ENCODE measurements at regions not wholly inside any gene's neighbourhood (a gene's known extent, or its start where the extent isn't known, plus 50 kb on each side); places are given as distances from the start of the nearest gene placed in this dataset.

DNA sequence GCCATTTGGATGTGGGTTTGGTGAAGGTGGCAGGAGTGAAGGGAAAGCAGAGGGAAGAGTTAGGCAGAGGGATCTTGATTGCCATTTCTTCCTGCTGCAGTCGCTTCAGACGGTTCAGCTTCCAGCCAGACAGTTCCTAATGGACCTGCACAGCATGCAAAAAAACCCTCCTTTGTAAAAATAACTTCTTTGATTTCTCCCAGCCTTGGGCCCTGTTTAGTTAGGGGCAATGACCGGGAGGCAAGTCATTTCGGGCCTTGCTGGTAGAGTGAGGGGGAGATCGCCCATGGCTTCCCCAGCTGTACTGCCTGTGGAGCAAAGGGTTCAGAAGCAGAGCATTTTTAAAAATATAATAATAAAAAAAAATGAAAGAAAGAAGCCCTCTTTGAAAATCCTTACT, 67.2 kb upstream of the TLE1 start:
- POLR2A ChIA-PET: no interaction called here
- DNase-seq: no peak
- ATAC-seq: no peak
- CTCF ChIA-PET: no interaction called here
- Mint-ChIP-seq H3K27me3 (peaks cover 2% of the 10 kb centered on the region), H3K4me3 (no peak overlapping the region), H3K27ac (no peak overlapping the region), H3K4me1 (ENCODE audit: low read depth) (no peaks in the 10 kb centered on the region), H3K9me3 (no peaks in the 10 kb centered on the region), H3K36me3 (ENCODE audit: low read depth) (no peaks in the 10 kb centered on the region)
- intact Hi-C loops (cut with micrococcal nuclease): no loop called here
- TF ChIP-seq, protein P1, sequence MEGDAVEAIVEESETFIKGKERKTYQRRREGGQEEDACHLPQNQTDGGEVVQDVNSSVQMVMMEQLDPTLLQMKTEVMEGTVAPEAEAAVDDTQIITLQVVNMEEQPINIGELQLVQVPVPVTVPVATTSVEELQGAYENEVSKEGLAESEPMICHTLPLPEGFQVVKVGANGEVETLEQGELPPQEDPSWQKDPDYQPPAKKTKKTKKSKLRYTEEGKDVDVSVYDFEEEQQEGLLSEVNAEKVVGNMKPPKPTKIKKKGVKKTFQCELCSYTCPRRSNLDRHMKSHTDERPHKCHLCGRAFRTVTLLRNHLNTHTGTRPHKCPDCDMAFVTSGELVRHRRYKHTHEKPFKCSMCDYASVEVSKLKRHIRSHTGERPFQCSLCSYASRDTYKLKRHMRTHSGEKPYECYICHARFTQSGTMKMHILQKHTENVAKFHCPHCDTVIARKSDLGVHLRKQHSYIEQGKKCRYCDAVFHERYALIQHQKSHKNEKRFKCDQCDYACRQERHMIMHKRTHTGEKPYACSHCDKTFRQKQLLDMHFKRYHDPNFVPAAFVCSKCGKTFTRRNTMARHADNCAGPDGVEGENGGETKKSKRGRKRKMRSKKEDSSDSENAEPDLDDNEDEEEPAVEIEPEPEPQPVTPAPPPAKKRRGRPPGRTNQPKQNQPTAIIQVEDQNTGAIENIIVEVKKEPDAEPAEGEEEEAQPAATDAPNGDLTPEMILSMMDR (IDR thresholded peaks at IDR 0.05): no peak

DNA sequence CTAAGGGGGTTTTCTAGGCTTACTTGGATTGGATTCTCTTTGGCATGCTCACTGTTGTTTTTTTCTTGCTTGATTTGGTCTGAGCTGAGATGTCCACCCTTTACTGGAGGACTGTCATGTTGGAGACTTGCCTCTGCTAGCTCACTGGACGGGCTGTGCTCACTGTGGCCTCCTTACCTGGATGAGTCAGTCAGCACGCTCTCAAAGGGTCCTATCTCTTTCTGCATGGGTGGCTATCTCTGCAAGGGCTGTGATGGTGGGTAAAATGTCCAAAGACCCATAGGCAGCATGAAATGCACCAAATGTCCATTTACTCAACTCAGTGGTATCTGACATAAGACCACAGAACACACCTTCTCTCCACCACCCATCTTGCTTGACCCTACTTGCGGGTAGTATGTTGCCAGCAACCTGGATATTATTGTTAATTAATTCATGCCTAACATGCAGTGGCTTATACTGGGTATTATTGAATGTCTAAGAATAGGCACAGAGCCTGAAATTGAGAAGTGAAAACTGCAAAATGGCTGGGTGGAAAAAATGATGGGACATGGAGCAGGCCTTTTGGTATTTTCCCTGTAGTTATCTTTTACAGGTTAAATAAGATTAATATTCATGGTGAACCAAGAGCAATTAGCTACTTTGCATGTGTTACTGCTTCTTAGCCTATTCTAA, 68.9 kb upstream of the TLE1 start:
- no peaks in the 10 kb centered on the region for H3K4me1 Mint-ChIP-seq (ENCODE audit: low read depth)
- DNase-seq: no peak
- H3K4me3 Mint-ChIP-seq: no peak overlapping the region
- CTCF ChIA-PET: no interaction called here
- TF ChIP-seq, protein P1 (IDR thresholded peaks at IDR 0.05): no peak
- no peaks in the 10 kb centered on the region for H3K36me3 Mint-ChIP-seq (ENCODE audit: low read depth)
- POLR2A ChIA-PET: no interaction called here
- ATAC-seq: no peak
- H3K27me3 Mint-ChIP-seq: peaks cover 2% of the 10 kb centered on the region
- no peak overlapping the region for H3K27ac Mint-ChIP-seq
- intact Hi-C loops (cut with micrococcal nuclease): no loop called here
- H3K9me3 Mint-ChIP-seq: no peaks in the 10 kb centered on the region

DNA sequence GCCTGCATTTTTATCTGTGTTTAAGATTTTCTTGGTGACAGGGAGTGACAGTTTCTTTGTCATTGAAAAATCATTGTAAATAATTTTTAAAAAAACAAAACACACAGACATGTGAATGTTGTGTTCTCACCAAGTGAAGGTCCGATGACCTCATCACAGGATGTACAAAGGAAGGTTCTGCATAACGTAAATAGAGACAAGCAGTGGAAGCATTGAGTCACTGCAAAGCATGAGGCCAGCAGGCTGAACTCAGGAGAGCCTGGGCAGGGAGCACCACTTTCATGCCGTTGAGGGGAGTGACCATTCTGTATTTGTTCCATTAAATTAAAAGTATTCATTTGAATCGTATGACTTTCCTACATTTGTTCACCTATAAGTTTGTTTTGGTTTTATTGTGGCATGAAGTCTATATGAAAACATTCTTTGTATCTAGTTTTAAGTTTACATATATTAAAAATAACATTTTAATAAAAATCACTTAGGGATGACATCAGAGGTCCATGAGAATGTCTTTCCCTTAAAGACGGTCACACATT, 70.4 kb upstream of the TLE1 start:
- Mint-ChIP-seq H3K27ac (no peak overlapping the region), H3K9me3 (no peaks in the 10 kb centered on the region), H3K4me1 (ENCODE audit: low read depth) (no peaks in the 10 kb centered on the region), H3K36me3 (ENCODE audit: low read depth) (no peaks in the 10 kb centered on the region), H3K27me3 (no peaks in the 10 kb centered on the region), H3K4me3 (no peak overlapping the region)
- intact Hi-C loops (cut with micrococcal nuclease): no loop called here
- ChIA-PET CTCF (no interaction called here), POLR2A (no interaction called here)
- DNase-seq (peak; percentile 3), ATAC-seq (no peak)
- TF ChIP-seq, protein P1 (IDR thresholded peaks at IDR 0.05): no peak

DNA sequence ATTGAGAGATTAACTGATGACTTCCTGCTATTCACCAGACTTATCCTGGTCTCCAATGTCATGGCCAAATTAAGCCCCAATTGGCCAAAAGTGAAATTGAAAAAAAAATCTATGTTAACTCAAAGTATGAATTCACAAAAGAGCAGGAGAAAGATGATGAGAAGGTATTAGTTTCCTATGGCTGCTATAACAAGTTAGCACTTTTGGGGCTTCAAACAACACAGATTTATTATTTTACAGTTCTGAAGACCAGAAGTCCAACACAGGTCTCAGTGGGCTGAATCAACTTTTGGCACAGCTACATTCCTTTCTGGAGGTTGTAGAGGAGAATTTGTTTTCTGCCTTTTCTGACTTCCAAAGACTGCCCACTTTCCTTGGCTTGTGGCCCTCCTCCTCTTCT, 78.6 kb upstream of the TLE1 start:
- POLR2A ChIA-PET: no interaction called here
- H3K9me3 Mint-ChIP-seq: no peaks in the 10 kb centered on the region

DNA sequence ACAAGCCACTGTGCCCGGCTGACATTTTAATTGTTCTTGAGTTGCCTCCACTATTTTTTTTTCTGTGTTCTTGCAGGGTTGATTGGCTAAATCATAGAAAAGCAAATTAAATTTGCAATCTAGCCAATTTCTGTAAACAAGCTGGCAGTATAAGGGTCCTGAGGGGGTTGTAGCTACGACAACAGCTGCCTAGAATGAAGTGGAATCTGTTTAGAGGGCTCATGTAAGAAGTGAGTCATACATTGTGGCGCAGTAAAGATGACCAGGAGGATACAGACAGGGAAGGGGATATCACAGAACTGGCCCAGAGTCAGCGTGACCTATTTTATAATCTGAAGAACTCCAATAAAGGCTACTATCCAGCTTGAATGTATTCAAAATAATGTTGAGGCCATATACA, 82.2 kb upstream of the TLE1 start:
- intact Hi-C loops (cut with micrococcal nuclease): no loop called here
- H3K27me3 Mint-ChIP-seq: no peaks in the 10 kb centered on the region
- TF ChIP-seq, protein P1 (IDR thresholded peaks at IDR 0.05): no peak
- no peaks in the 10 kb centered on the region for H3K4me1 Mint-ChIP-seq (ENCODE audit: low read depth)
- no peak for DNase-seq
- H3K4me3 Mint-ChIP-seq: no peak overlapping the region
- no peaks in the 10 kb centered on the region for H3K9me3 Mint-ChIP-seq
- H3K27ac Mint-ChIP-seq: no peak overlapping the region
- ChIA-PET CTCF (no interaction called here), POLR2A (no interaction called here)
- H3K36me3 Mint-ChIP-seq (ENCODE audit: low read depth): no peaks in the 10 kb centered on the region
- no peak for ATAC-seq

More for the DNA sequence above, 78.6 kb upstream of the TLE1 start:
- intact Hi-C loops (cut with micrococcal nuclease): no loop called here
- H3K4me3 Mint-ChIP-seq: no peak overlapping the region
- H3K27me3 Mint-ChIP-seq: no peaks in the 10 kb centered on the region
- DNase-seq (no peak), ATAC-seq (no peak)
- TF ChIP-seq, protein P1 (IDR thresholded peaks at IDR 0.05): no peak
- CTCF ChIA-PET: no interaction called here
- no peaks in the 10 kb centered on the region for H3K4me1 Mint-ChIP-seq (ENCODE audit: low read depth)
- no peak overlapping the region for H3K27ac Mint-ChIP-seq
- H3K36me3 Mint-ChIP-seq (ENCODE audit: low read depth): no peaks in the 10 kb centered on the region
